Testis (tissue), 2 donors: ENCODE measurements at regions not wholly inside any gene's neighbourhood (a gene's known extent, or its start where the extent isn't known, plus 50 kb on each side); places are given as distances from the start of the nearest gene placed in this dataset.

Experiments
- DNase-seq: peaks from one replicate; pipeline ENCODE4 v3.0.0-alpha.2; 2019
- H3K27ac ChIP-seq, 2 donors: fragments of 200-600 bp; sonication (generic); one replicate each; pipeline ENCODE4 v1.5.1; 2019
- H3K27me3 ChIP-seq: fragments of 200-600 bp; sonication (generic); one replicate; pipeline ENCODE4 v1.5.1; 2019
- H3K36me3 ChIP-seq: fragments of 200-600 bp; sonication (generic); one replicate; pipeline ENCODE4 v1.5.1; 2017; ENCODE audit warnings: low read depth; ENCODE audit errors: missing control alignments
- H3K4me1 ChIP-seq: fragments of 200-600 bp; sonication (generic); one replicate; pipeline ENCODE4 v1.5.1; 2019
- H3K4me3 ChIP-seq, 2 donors: fragments of 200-600 bp; sonication (generic); one replicate each; pipeline ENCODE4 v1.5.1; 2017 to 2019
- H3K9me3 ChIP-seq: fragments of 200-600 bp; sonication (generic); one replicate; pipeline ENCODE4 v1.5.1; 2017
- CTCF ChIP-seq, 3 experiments: fragments of 450-650 bp in 2 of 3; fragments of 200-600 bp in 1 of 3; sonication (generic) in 1 of 3; IDR thresholded peaks; one replicate each; pipeline ENCODE4 v1.5.1; 2016 to 2019; ENCODE audit warnings: antibody characterized with exemption in 3 of 3, mild to moderate bottlenecking in 2 of 3, moderate library complexity in 1 of 3
- POLR2A ChIP-seq: fragments of 450-650 bp; IDR thresholded peaks from one replicate; pipeline ENCODE4 v1.6.1; 2017; ENCODE audit warnings: antibody characterized with exemption, mild to moderate bottlenecking, moderate library complexity
- WGBS, 2 donors: methylation state at CpG; one replicate each; pipeline ENCODE4 v1.1.5; 2018; 5-methylcytosine and 5-hydroxymethylcytosine counted together
- intact Hi-C: fragments of 100-400 bp; cut with DNase I; formaldehyde crosslinking; loops from one replicate; pipeline ENCODE4 v1.15.1; 2023; ENCODE audit warnings: low total_unique reads

DNA sequence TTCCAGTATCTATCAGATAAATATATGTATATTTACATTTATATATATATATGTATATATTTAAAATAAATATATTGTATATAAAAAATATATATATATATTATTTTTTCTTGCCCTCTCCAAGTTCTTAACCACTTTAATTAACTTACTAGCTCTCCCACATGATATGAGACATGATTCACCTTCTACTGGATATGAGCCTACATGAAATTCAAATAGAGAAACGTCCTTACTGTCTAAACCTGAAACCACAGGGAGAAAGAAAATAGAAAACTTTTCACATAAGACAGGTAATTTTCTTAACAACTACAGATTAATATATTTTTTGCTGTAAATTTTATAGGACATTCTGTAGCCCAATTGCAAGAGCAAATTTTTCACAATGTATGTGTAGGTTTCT is 391.6 kb downstream of the ETS1 start:
- WGBS, 2 donors = 89 to 90% methylated on average over 1 of the region's 1 CpG

GRCh38 chr11:128195057-128195751 is 392.2 kb downstream of the ETS1 start:
- Histone ChIP-seq H3K27ac (no peak overlapping the region), H3K36me3 (no peaks in the 10 kb centered on the region), H3K4me1 (no peaks in the 10 kb centered on the region), H3K9me3 (no peaks in the 10 kb centered on the region), H3K4me3 (no peak overlapping the region), H3K27me3 (no peaks in the 10 kb centered on the region)
- DNase-seq = no peak
- no peak for TF ChIP-seq POLR2A
- no peak for TF ChIP-seq CTCF (IDR thresholded peaks at IDR 0.05)
- intact Hi-C loops = no loop called here
- WGBS, 2 donors = 60 to 68% methylated on average over 6 of the region's 6 CpGs

More for the DNA sequence above, 391.6 kb downstream of the ETS1 start:
- TF ChIP-seq CTCF (IDR thresholded peaks at IDR 0.05) (no peak), POLR2A (no peak)
- Histone ChIP-seq H3K36me3 (no peaks in the 10 kb centered on the region), H3K4me1 (no peaks in the 10 kb centered on the region), H3K9me3 (no peaks in the 10 kb centered on the region), H3K27me3 (no peaks in the 10 kb centered on the region), H3K4me3 (no peak overlapping the region), H3K27ac (no peak overlapping the region)
- DNase-seq = no peak
- intact Hi-C loops = no loop called here

- Histone ChIP-seq H3K4me1 (no peaks in the 10 kb centered on the region), H3K4me3 (no peak overlapping the region), H3K27ac (no peak overlapping the region), H3K9me3 (no peaks in the 10 kb centered on the region), H3K27me3 (no peaks in the 10 kb centered on the region), H3K36me3 (no peaks in the 10 kb centered on the region)
- TF ChIP-seq POLR2A (no peak), CTCF (IDR thresholded peaks at IDR 0.05) (no peak)
- intact Hi-C loops = no loop called here
- no peak for DNase-seq
Measured at GRCh38 chr11:128194216-128194615, 393.1 kb downstream of the ETS1 start.

GRCh38 chr11:128193615-128194014 is 393.7 kb downstream of the ETS1 start:
- H3K36me3 ChIP-seq = no peaks in the 10 kb centered on the region
- DNase-seq = no peak
- H3K9me3 ChIP-seq = no peaks in the 10 kb centered on the region
- intact Hi-C loops = no loop called here
- TF ChIP-seq POLR2A (no peak), CTCF (IDR thresholded peaks at IDR 0.05) (no peak)
- no peak overlapping the region for H3K4me3 ChIP-seq
- WGBS, 2 donors = 73 to 78% methylated on average over 4 of the region's 4 CpGs
- no peak overlapping the region for H3K27ac ChIP-seq
- H3K4me1 ChIP-seq = no peaks in the 10 kb centered on the region
- H3K27me3 ChIP-seq = no peaks in the 10 kb centered on the region

- DNase-seq = no peak
- H3K9me3 ChIP-seq = no peaks in the 10 kb centered on the region
- no peak for TF ChIP-seq CTCF (IDR thresholded peaks at IDR 0.05)
- TF ChIP-seq POLR2A = no peak
- H3K27me3 ChIP-seq = no peaks in the 10 kb centered on the region
- no peaks in the 10 kb centered on the region for H3K4me1 ChIP-seq
- 96% methylated on average over 5 of the region's 5 CpGs for WGBS, 2 donors
- intact Hi-C loops = no loop called here
- H3K27ac ChIP-seq = no peak overlapping the region
- no peaks in the 10 kb centered on the region for H3K36me3 ChIP-seq
- no peak overlapping the region for H3K4me3 ChIP-seq
Measured at GRCh38 chr11:128190312-128190711, 397.0 kb downstream of the ETS1 start.
